GM04504 (cell line): ENCODE measurements at regions not wholly inside any gene's neighbourhood (a gene's known extent, or its start where the extent isn't known, plus 50 kb on each side); places are given as distances from the start of the nearest gene placed in this dataset.

Experiments used
- DNase-seq: peaks from one replicate; pipeline ENCODE4 v3.0.0-alpha.2; 2012; ENCODE audit warnings: low read depth

- DNase-seq = no peak
Observed at GRCh38 chr3:34247401-34247800, 449.0 kb downstream of the PDCD6IP start.

- DNase-seq = no peak
Observed at GRCh38 chr3:34248352-34248751, 449.9 kb downstream of the PDCD6IP start.

GRCh38 chr3:34254285-34254684 is 455.9 kb downstream of the PDCD6IP start:
- no peak for DNase-seq

- no peak for DNase-seq
Observed at GRCh38 chr3:34256021-34256420, 457.6 kb downstream of the PDCD6IP start.

- DNase-seq = no peak
Observed at GRCh38 chr3:34256791-34257190, 458.4 kb downstream of the PDCD6IP start.

- no peak for DNase-seq
Observed at GRCh38 chr3:34258271-34258998, 460.0 kb downstream of the PDCD6IP start.

- no peak for DNase-seq
Observed at GRCh38 chr3:34260271-34261000, 462.0 kb downstream of the PDCD6IP start.

- DNase-seq = no peak
Observed at GRCh38 chr3:34261001-34261385, 462.6 kb downstream of the PDCD6IP start.

- no peak for DNase-seq
Observed at GRCh38 chr3:34263101-34263621, 464.7 kb downstream of the PDCD6IP start.

- no peak for DNase-seq
Observed at GRCh38 chr3:34264337-34265041, 466.1 kb downstream of the PDCD6IP start.

- DNase-seq = no peak
Observed at GRCh38 chr3:34267088-34267487, 468.7 kb downstream of the PDCD6IP start.

GRCh38 chr3:34268032-34268709 is 469.7 kb downstream of the PDCD6IP start:
- no peak for DNase-seq

GRCh38 chr3:34275811-34276210 is 477.4 kb downstream of the PDCD6IP start:
- no peak for DNase-seq

GRCh38 chr3:34276342-34276741 is 477.9 kb downstream of the PDCD6IP start:
- DNase-seq = no peak

GRCh38 chr3:34277110-34277509 is 478.7 kb downstream of the PDCD6IP start:
- DNase-seq = no peak

GRCh38 chr3:34279901-34280300 is 481.5 kb downstream of the PDCD6IP start:
- DNase-seq = no peak

- DNase-seq = no peak
Observed at GRCh38 chr3:34283751-34284150, 485.3 kb downstream of the PDCD6IP start.

GRCh38 chr3:34284959-34285826 is 486.8 kb downstream of the PDCD6IP start:
- DNase-seq = no peak

GRCh38 chr3:34285827-34286188 is 487.4 kb downstream of the PDCD6IP start:
- no peak for DNase-seq

- no peak for DNase-seq
Observed at GRCh38 chr3:34292605-34293300, 494.3 kb downstream of the PDCD6IP start.

- DNase-seq = no peak
Observed at GRCh38 chr3:34294240-34294639, 495.8 kb downstream of the PDCD6IP start.
